WTC11 (cell line): ENCODE measurements at regions not wholly inside any gene's neighbourhood (a gene's known extent, or its start where the extent isn't known, plus 50 kb on each side); places are given as distances from the start of the nearest gene placed in this dataset.

ENCODE experiments used
- ATAC-seq: fragments of 200-7000 bp; cut with Tn5 transposase; 2 replicates; pipeline ENCODE4 v1.10.0; 2021; ENCODE audit warnings: mild to moderate bottlenecking, moderate library complexity
- CTCF ChIA-PET: fragments of 300-600 bp; sonication (Branson Sonifier 250); formaldehyde crosslinking; loops from one replicate; lab custom pipeline; 2021; ENCODE audit warnings: antibody characterized with exemption; lab: Charles Lee
- POLR2A ChIA-PET: fragments of 350-600 bp; sonication (Branson Sonifier 250); formaldehyde crosslinking; loops from one replicate; lab custom pipeline; 2021; ENCODE audit warnings: antibody characterized with exemption; lab: Charles Lee
- DNase-seq: peaks from one replicate; pipeline ENCODE4 v3.0.0; 2021; ENCODE audit warnings: low spot score
- H3K27ac Mint-ChIP-seq: 2 replicates; pipeline ENCODE4 v1.8.0; 2021; ENCODE audit warnings: mixed read lengths
- H3K27me3 Mint-ChIP-seq: 2 replicates; pipeline ENCODE4 v1.8.0; 2021; ENCODE audit warnings: low read depth, mild to moderate bottlenecking, moderate library complexity, mixed read lengths
- H3K36me3 Mint-ChIP-seq: 2 replicates; pipeline ENCODE4 v1.8.0; 2021; ENCODE audit warnings: mixed read lengths
- H3K4me1 Mint-ChIP-seq: 2 replicates; pipeline ENCODE4 v1.8.0; 2022; ENCODE audit warnings: mixed read lengths
- H3K4me3 Mint-ChIP-seq: 2 replicates; pipeline ENCODE4 v1.8.0; 2021; ENCODE audit warnings: mild to moderate bottlenecking, moderate library complexity, mixed read lengths
- H3K9me3 Mint-ChIP-seq: 2 replicates; pipeline ENCODE4 v1.8.0; 2021; ENCODE audit warnings: mixed read lengths
- ATF1 ChIP-seq: sonication (generic); formaldehyde crosslinking; IDR thresholded peaks from 2 replicates; pipeline ENCODE4 v1.8.1; 2023; ENCODE audit warnings: mild to moderate bottlenecking, moderate library complexity, missing genetic modification reagents
- CTCF ChIP-seq: fragments of 200-600 bp; IDR thresholded peaks from 2 replicates; pipeline ENCODE4 v1.8.0; 2022; ENCODE audit warnings: antibody characterized with exemption
- E2F5 ChIP-seq: sonication (generic); formaldehyde crosslinking; IDR thresholded peaks from 2 replicates; pipeline ENCODE4 v1.8.1; 2022; ENCODE audit warnings: mild to moderate bottlenecking, moderate library complexity, missing genetic modification reagents
- ERG ChIP-seq: fragments of 250-450 bp; sonication (Bioruptor Pico); IDR thresholded peaks from 2 replicates; pipeline ENCODE4 v1.8.0; 2021; ENCODE audit warnings: mild to moderate bottlenecking
- ETV6 ChIP-seq: sonication (generic); formaldehyde crosslinking; IDR thresholded peaks from 2 replicates; pipeline ENCODE4 v1.8.1; 2022; ENCODE audit warnings: mild to moderate bottlenecking, missing genetic modification reagents
- HMGXB4 ChIP-seq: sonication (generic); formaldehyde crosslinking; IDR thresholded peaks from 2 replicates; pipeline ENCODE4 v1.8.1; 2023; ENCODE audit warnings: mild to moderate bottlenecking, moderate library complexity, missing genetic modification reagents
- JAZF1 ChIP-seq: fragments of 250-450 bp; sonication (Bioruptor Pico); IDR thresholded peaks from 2 replicates; pipeline ENCODE4 v1.9.0; 2021; ENCODE audit warnings: moderate library complexity, mild to moderate bottlenecking, inconsistent platforms
- JUN ChIP-seq: sonication (generic); formaldehyde crosslinking; IDR thresholded peaks from 2 replicates; pipeline ENCODE4 v1.8.0; 2023; ENCODE audit warnings: mild to moderate bottlenecking, missing genetic modification reagents
- NFATC4 ChIP-seq: fragments of 250-450 bp; sonication (Bioruptor Pico); IDR thresholded peaks from 2 replicates; pipeline ENCODE4 v1.9.0; 2021; ENCODE audit warnings: mild to moderate bottlenecking
- NFYB ChIP-seq: sonication (generic); formaldehyde crosslinking; conservative IDR thresholded peaks from 2 replicates; pipeline ENCODE4 v1.8.0; 2022; ENCODE audit warnings: low read depth, missing genetic modification reagents
- PRRX2 ChIP-seq: fragments of 250-450 bp; sonication (Bioruptor Pico); IDR thresholded peaks from 2 replicates; pipeline ENCODE4 v1.8.0; 2021; ENCODE audit warnings: mild to moderate bottlenecking
- SMAD3 ChIP-seq: sonication (generic); formaldehyde crosslinking; IDR thresholded peaks from 2 replicates; pipeline ENCODE4 v1.8.0; 2022; ENCODE audit warnings: missing genetic modification reagents, mild to moderate bottlenecking, borderline replicate concordance
- SP1 ChIP-seq: sonication (generic); formaldehyde crosslinking; conservative IDR thresholded peaks from 2 replicates; pipeline ENCODE4 v1.8.1; 2022; ENCODE audit warnings: missing genetic modification reagents
- TEAD4 ChIP-seq: sonication (generic); formaldehyde crosslinking; IDR thresholded peaks from 2 replicates; pipeline ENCODE4 v1.8.0; 2022; ENCODE audit warnings: mild to moderate bottlenecking, missing genetic modification reagents
- ZNF121 ChIP-seq: sonication (generic); formaldehyde crosslinking; IDR thresholded peaks from 2 replicates; pipeline ENCODE4 v1.8.0; 2023; ENCODE audit warnings: missing genetic modification reagents
- TF ChIP-seq, protein P1 (sequence below): sonication (generic); formaldehyde crosslinking; IDR thresholded peaks from 2 replicates; pipeline ENCODE4 v1.8.1; 2022; ENCODE audit warnings: missing genetic modification reagents, borderline replicate concordance
- TF ChIP-seq, protein P2 (sequence below): sonication (generic); formaldehyde crosslinking; IDR thresholded peaks from 2 replicates; pipeline ENCODE4 v1.8.1; 2023; ENCODE audit warnings: mild to moderate bottlenecking, missing genetic modification reagents, borderline replicate concordance
- TF ChIP-seq, protein P3 (sequence below): sonication (generic); formaldehyde crosslinking; IDR thresholded peaks from 2 replicates; pipeline ENCODE4 v1.8.1; 2022; ENCODE audit warnings: low read depth, missing genetic modification reagents, borderline replicate concordance

DNA sequence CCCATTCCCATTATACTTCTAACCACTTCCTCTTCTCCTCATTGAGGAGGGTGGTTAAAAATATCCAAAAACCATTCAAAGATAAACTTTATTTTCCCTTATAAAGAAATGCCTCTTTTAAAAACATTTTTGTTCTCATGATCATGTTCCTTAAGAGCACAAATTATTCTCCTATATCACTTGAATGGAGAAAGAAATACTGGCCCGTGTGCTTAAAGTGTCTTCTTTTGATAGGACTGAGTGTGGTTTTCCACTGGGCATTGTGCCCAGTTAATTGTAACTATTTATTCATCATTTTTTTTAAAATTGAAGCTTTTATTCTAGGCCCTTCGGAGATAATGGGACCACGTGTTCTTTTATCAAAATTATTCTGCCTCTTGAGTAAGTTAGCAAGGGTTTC, 871.5 kb downstream of the QKI start (continued):
- TF ChIP-seq ERG (no peak), PRRX2 (no peak), ZNF121 (CRISPR knock-in tag) (no peak), CTCF (no peak), ATF1 (CRISPR knock-in tag) (no peak), NFYB (no peak), JAZF1 (no peak), ETV6 (CRISPR knock-in tag) (no peak)
- TF ChIP-seq, protein P1, sequence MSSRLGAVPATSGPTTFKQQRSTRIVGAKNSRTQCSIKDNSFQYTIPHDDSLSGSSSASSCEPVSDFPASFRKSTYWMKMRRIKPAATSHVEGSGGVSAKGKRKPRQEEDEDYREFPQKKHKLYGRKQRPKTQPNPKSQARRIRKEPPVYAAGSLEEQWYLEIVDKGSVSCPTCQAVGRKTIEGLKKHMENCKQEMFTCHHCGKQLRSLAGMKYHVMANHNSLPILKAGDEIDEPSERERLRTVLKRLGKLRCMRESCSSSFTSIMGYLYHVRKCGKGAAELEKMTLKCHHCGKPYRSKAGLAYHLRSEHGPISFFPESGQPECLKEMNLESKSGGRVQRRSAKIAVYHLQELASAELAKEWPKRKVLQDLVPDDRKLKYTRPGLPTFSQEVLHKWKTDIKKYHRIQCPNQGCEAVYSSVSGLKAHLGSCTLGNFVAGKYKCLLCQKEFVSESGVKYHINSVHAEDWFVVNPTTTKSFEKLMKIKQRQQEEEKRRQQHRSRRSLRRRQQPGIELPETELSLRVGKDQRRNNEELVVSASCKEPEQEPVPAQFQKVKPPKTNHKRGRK (CRISPR knock-in tag) = no peak

DNA sequence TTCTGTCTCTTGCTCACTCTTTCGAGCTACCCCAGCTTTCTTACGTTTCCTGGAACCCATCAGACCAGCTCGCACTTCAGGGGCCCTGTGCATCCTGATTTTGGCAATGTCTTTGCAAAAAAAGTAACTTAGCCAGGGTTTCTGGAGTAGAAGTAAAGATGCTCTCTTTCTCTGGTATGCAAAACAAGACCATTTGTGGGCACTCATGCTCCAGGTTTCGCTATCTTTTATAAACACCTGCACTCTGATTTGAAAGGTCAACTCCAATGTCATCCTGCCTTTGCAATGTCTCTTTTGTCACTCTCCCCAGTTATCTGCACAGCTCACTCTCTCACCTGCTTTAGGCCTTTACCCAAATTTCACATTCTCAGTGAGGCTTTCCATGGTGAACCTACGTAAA, 869.1 kb downstream of the QKI start:
- H3K4me3 Mint-ChIP-seq = no peak overlapping the region
- H3K27ac Mint-ChIP-seq = no peak overlapping the region
- DNase-seq = no peak
- ChIA-PET CTCF (no interaction called here), POLR2A (no interaction called here)
- H3K4me1 Mint-ChIP-seq = no peaks in the 10 kb centered on the region
- H3K36me3 Mint-ChIP-seq = peaks cover 21% of the 10 kb centered on the region
- no peaks in the 10 kb centered on the region for H3K27me3 Mint-ChIP-seq
- peaks cover 31% of the 10 kb centered on the region for H3K9me3 Mint-ChIP-seq
- ATAC-seq = no peak
- TF ChIP-seq E2F5 (CRISPR knock-in tag) (no peak), HMGXB4 (CRISPR knock-in tag) (no peak), SMAD3 (CRISPR knock-in tag) (no peak), JUN (CRISPR knock-in tag) (no peak), SP1 (CRISPR knock-in tag) (no peak), TEAD4 (CRISPR knock-in tag) (no peak), NFATC4 (CRISPR knock-in tag) (no peak), CTCF (no peak)
- TF ChIP-seq, protein P2, sequence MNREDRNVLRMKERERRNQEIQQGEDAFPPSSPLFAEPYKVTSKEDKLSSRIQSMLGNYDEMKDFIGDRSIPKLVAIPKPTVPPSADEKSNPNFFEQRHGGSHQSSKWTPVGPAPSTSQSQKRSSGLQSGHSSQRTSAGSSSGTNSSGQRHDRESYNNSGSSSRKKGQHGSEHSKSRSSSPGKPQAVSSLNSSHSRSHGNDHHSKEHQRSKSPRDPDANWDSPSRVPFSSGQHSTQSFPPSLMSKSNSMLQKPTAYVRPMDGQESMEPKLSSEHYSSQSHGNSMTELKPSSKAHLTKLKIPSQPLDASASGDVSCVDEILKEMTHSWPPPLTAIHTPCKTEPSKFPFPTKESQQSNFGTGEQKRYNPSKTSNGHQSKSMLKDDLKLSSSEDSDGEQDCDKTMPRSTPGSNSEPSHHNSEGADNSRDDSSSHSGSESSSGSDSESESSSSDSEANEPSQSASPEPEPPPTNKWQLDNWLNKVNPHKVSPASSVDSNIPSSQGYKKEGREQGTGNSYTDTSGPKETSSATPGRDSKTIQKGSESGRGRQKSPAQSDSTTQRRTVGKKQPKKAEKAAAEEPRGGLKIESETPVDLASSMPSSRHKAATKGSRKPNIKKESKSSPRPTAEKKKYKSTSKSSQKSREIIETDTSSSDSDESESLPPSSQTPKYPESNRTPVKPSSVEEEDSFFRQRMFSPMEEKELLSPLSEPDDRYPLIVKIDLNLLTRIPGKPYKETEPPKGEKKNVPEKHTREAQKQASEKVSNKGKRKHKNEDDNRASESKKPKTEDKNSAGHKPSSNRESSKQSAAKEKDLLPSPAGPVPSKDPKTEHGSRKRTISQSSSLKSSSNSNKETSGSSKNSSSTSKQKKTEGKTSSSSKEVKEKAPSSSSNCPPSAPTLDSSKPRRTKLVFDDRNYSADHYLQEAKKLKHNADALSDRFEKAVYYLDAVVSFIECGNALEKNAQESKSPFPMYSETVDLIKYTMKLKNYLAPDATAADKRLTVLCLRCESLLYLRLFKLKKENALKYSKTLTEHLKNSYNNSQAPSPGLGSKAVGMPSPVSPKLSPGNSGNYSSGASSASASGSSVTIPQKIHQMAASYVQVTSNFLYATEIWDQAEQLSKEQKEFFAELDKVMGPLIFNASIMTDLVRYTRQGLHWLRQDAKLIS = no peak
- TF ChIP-seq, protein P3, sequence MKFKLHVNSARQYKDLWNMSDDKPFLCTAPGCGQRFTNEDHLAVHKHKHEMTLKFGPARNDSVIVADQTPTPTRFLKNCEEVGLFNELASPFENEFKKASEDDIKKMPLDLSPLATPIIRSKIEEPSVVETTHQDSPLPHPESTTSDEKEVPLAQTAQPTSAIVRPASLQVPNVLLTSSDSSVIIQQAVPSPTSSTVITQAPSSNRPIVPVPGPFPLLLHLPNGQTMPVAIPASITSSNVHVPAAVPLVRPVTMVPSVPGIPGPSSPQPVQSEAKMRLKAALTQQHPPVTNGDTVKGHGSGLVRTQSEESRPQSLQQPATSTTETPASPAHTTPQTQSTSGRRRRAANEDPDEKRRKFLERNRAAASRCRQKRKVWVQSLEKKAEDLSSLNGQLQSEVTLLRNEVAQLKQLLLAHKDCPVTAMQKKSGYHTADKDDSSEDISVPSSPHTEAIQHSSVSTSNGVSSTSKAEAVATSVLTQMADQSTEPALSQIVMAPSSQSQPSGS (CRISPR knock-in tag) = no peak
